Sigmoid colon (tissue), 6 donors: ENCODE measurements at regions not wholly inside any gene's neighbourhood (a gene's known extent, or its start where the extent isn't known, plus 50 kb on each side); places are given as distances from the start of the nearest gene placed in this dataset.

Experiments used
- DNase-seq: peaks from one replicate; pipeline ENCODE4 v3.0.0-alpha.2; 2019
- H3K27ac ChIP-seq, 4 donors: fragments of 200-600 bp; sonication (generic); one replicate each; pipeline ENCODE4 v1.5.1; 2016 to 2019; ENCODE audit warnings: mild to moderate bottlenecking in 1 of 4
- H3K27me3 ChIP-seq, 3 donors: fragments of 200-600 bp; sonication (generic); one replicate each; pipeline ENCODE4 v1.5.1; 2019; ENCODE audit warnings: mild to moderate bottlenecking in 1 of 3
- H3K36me3 ChIP-seq, 4 donors: fragments of 200-600 bp; sonication (generic); one replicate each; pipeline ENCODE4 v1.5.1; 2016 to 2019
- H3K4me1 ChIP-seq, 4 donors: fragments of 200-600 bp; sonication (generic); one replicate each; pipeline ENCODE4 v1.5.1; 2017 to 2019
- H3K4me3 ChIP-seq, 4 donors: fragments of 200-600 bp; sonication (generic); one replicate each; pipeline ENCODE4 v1.5.1; 2017 to 2019; ENCODE audit warnings: mild to moderate bottlenecking in 2 of 4, moderate library complexity in 1 of 4
- H3K9me3 ChIP-seq, 4 donors: fragments of 200-600 bp in 3 of 4; sonication (generic) in 3 of 4; one replicate each; pipeline versions ENCODE4 v1.5.1 to v1.6.1; 2013 to 2019
- EP300 ChIP-seq, 4 donors: sonication (generic); formaldehyde crosslinking; IDR thresholded peaks; one replicate each; pipeline ENCODE4 v1.6.1; 2017; ENCODE audit warnings: antibody characterized with exemption in 4 of 4
- POLR2A ChIP-seq, 2 donors: fragments of 450-650 bp; IDR thresholded peaks; one replicate each; pipeline ENCODE4 v1.6.1; 2016; ENCODE audit warnings: antibody characterized with exemption in 2 of 2, mild to moderate bottlenecking in 2 of 2, moderate library complexity in 2 of 2
- POLR2AphosphoS5 ChIP-seq, 4 donors: sonication (generic); formaldehyde crosslinking; IDR thresholded peaks; one replicate each; pipeline ENCODE4 v1.6.1; 2017; ENCODE audit warnings: antibody characterized with exemption in 4 of 4
- WGBS, 2 donors: extraction: QIAGEN DNeasy Blood & Tissue Kit; methylation state at CpG; one replicate each; pipeline ENCODE4 v1.1.7; 2013; 5-methylcytosine and 5-hydroxymethylcytosine counted together
- intact Hi-C: fragments of 100-400 bp; cut with DNase I; formaldehyde crosslinking; loops from one replicate; pipeline ENCODE4 v1.15.1; 2023
- small RNA-seq, 3 donors: library from RNA; depleted of rRNA; stranded (forward); fragments of <200 nt; gene quantifications; one replicate each; pipeline ENCODE3, GENCODE V24; 2016
- TF ChIP-seq, protein P1 (sequence below), 4 experiments: fragments of 450-650 bp in 3 of 4; fragments of 200-600 bp in 1 of 4; IDR thresholded peaks; one replicate each; pipeline ENCODE4 v1.5.1; 2016 to 2019; ENCODE audit warnings: antibody characterized with exemption in 4 of 4, mild to moderate bottlenecking in 3 of 4, moderate library complexity in 2 of 4
- donor health status: healthy with polysubstance abuse.
- donor health status: healthy.

DNA sequence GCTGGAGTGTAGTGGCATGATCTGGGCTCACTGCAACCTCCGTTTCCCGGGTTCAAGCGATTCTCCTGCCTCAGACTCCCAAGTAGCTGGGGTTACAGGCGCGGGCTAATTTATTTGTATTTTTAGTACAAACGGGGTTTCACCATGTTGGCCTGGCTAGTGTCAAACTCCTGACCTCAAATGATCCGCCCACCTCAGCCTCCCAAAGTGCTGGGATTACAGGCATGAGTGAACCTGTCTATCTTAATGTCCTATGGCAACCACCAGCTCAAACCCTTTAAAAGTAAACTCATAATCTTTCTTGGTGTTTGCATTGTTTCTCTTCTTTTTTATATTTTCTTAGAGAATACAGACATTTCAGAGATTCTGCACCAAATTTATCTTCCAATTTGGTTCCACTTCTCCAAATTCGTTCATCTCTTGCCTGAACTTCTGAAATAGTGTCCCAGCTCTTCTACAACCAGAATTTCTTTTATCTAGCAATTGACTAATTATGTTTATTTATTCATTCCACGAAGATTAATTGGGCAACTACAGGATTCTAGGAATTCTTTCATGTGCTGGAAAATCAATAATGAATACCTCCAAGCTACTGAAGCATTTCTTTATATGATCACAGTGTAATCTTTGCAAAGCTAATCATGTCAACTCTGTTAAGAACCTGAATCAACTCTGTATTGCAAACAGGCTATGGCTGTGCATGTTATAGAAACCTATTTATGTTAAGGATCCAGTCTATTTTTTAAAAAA is 60.0 kb upstream of the TYRP1 start:
- H3K4me1 ChIP-seq, result no peaks in the 10 kb centered on the region
- TF ChIP-seq, protein P1, sequence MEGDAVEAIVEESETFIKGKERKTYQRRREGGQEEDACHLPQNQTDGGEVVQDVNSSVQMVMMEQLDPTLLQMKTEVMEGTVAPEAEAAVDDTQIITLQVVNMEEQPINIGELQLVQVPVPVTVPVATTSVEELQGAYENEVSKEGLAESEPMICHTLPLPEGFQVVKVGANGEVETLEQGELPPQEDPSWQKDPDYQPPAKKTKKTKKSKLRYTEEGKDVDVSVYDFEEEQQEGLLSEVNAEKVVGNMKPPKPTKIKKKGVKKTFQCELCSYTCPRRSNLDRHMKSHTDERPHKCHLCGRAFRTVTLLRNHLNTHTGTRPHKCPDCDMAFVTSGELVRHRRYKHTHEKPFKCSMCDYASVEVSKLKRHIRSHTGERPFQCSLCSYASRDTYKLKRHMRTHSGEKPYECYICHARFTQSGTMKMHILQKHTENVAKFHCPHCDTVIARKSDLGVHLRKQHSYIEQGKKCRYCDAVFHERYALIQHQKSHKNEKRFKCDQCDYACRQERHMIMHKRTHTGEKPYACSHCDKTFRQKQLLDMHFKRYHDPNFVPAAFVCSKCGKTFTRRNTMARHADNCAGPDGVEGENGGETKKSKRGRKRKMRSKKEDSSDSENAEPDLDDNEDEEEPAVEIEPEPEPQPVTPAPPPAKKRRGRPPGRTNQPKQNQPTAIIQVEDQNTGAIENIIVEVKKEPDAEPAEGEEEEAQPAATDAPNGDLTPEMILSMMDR (IDR thresholded peaks at IDR 0.05), result no peak
- TF ChIP-seq EP300 (IDR thresholded peaks at IDR 0.05) (no peak), POLR2AphosphoS5 (IDR thresholded peaks at IDR 0.05) (no peak), POLR2A (IDR thresholded peaks at IDR 0.05) (no peak)
- DNase-seq, result no peak
- intact Hi-C loops, result no loop called here
- H3K36me3 ChIP-seq, result no peaks in the 10 kb centered on the region
- H3K27me3 ChIP-seq, result no peaks in the 10 kb centered on the region
- no peaks in the 10 kb centered on the region for H3K9me3 ChIP-seq
- H3K4me3 ChIP-seq, result no peak overlapping the region
- H3K27ac ChIP-seq, result no peak overlapping the region
- 70 to 76% methylated on average over 9 of the region's 9 CpGs for WGBS, 2 donors

DNA sequence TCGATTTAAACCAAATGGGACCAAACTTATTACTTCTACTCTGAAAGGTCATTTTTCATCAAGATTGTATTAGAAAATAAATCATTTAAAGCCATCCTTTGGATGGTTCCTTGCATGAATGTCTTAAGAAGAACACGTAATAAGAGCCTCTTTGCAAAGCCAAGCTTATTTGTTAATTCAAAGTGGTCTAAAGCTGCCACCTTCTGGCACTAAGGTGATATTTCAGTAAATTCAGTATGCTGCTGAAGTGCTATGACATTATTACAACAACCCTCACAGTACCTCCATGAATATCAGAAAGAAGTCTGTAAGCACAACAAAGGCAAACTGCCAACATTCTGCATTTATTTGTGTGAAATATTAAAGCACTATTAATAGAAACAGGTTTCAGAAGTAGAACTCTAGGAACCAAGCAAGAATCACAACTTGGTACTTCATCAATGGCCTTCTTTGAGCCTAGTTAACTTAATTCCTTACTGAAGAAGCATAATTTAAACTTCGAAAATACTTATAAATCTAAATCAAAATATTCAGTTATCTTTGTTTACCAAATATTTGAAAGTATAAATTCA is 53.1 kb upstream of the TYRP1 start:
- Histone ChIP-seq H3K27ac (no peak overlapping the region), H3K4me3 (no peak overlapping the region), H3K36me3 (no peaks in the 10 kb centered on the region), H3K27me3 (no peaks in the 10 kb centered on the region), H3K4me1 (no peaks in the 10 kb centered on the region), H3K9me3 (no peaks in the 10 kb centered on the region)
- WGBS, 2 donors, result 39 to 47% methylated on average over 3 of the region's 3 CpGs
- DNase-seq, result no peak
- intact Hi-C loops, result no loop called here
- TF ChIP-seq POLR2AphosphoS5 (IDR thresholded peaks at IDR 0.05) (no peak), EP300 (IDR thresholded peaks at IDR 0.05) (no peak)
- TF ChIP-seq, protein P1 (IDR thresholded peaks at IDR 0.05), result peak in 1 of 4 experiments; percentile 31

DNA sequence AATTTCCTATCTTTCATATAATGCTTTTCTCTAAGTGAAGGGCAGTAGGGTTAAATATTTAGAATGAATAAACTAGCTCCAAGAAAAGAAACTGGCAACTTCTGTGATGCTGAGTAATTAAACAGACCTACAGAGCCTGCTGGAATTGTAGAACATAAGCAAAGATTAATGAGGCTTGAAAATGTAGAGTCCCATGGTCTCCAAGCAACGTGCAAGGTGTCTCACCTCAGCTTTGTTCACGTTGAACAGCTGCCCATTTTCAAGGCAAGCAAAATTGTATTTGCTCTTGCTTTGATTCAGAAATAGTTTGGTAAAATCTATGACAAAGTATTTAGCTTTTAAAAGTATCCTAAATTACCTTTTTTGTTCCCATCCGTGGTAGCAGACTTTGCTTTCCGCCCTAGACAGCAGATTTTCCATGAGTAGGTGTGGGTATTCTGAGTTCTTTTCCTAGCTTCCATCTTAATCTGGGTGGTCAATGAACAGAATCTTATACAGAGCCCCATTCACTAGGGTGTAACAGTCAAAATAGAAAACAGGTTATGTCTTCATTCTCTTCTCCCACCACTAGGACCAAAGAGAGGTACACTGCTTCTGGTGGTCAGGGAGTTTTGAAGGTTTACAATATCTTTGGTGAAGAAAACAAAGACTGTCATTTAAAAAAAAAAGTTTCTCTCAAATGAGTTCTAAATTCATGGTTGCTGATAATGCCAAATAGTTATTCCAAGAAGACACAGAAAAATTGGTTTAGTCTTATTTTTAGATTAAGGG is 52.1 kb upstream of the TYRP1 start:
- 46 to 71% methylated on average over 4 of the region's 4 CpGs for WGBS, 2 donors
- Histone ChIP-seq H3K4me1 (no peaks in the 10 kb centered on the region), H3K9me3 (no peaks in the 10 kb centered on the region), H3K4me3 (no peak overlapping the region), H3K27ac (no peak overlapping the region), H3K36me3 (no peaks in the 10 kb centered on the region), H3K27me3 (no peaks in the 10 kb centered on the region)
- TF ChIP-seq, protein P1 (IDR thresholded peaks at IDR 0.05), result no peak
- TF ChIP-seq POLR2AphosphoS5 (IDR thresholded peaks at IDR 0.05) (no peak), POLR2A (IDR thresholded peaks at IDR 0.05) (no peak), EP300 (IDR thresholded peaks at IDR 0.05) (no peak)
- intact Hi-C loops, result no loop called here
- DNase-seq, result no peak

Small RNA genes lying in the stretch of these regions (small RNA-seq; reads per million reads assigned to genes)
- gene AL161788.1 (0 reads per million in 3 donors), gene AL162413.1 (0 reads per million in 3 donors), gene AL592227.1 (0 reads per million in 3 donors), gene RNU2-47P (0 to 0.22 (median 0) reads per million in 3 donors)
